GM12874 (cell line): ENCODE measurements at regions not wholly inside any gene's neighbourhood (a gene's known extent, or its start where the extent isn't known, plus 50 kb on each side); places are given as distances from the start of the nearest gene placed in this dataset.

Source experiments
- TF ChIP-seq, protein P1 (sequence below): IDR thresholded peaks from 2 replicates; pipeline ENCODE4 v1.5.1; 2011; ENCODE audit warnings: low read depth, mild to moderate bottlenecking, control low read depth, low read length, moderate library complexity; ENCODE audit not compliant: insufficient read depth

DNA sequence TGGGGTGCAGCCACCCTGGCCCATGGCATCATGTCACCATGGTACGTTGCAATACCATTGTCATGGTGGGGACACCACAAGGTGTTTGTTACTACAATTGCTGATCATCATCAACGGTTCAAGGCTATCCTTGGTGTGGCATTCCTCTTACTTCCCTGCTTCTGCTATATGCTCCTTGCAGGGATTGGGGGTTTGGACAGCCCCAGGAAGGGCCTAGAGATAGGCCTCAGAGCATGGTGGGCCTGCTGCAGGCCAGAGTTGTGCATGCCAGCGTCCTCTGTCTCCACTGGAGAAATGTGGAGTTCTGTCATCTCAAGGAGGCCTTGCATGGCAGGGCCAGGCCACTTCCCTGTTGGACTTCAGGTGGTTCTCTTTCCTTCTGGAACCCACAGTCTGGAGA, 234.6 kb upstream of the MKI67 start:
- TF ChIP-seq, protein P1, sequence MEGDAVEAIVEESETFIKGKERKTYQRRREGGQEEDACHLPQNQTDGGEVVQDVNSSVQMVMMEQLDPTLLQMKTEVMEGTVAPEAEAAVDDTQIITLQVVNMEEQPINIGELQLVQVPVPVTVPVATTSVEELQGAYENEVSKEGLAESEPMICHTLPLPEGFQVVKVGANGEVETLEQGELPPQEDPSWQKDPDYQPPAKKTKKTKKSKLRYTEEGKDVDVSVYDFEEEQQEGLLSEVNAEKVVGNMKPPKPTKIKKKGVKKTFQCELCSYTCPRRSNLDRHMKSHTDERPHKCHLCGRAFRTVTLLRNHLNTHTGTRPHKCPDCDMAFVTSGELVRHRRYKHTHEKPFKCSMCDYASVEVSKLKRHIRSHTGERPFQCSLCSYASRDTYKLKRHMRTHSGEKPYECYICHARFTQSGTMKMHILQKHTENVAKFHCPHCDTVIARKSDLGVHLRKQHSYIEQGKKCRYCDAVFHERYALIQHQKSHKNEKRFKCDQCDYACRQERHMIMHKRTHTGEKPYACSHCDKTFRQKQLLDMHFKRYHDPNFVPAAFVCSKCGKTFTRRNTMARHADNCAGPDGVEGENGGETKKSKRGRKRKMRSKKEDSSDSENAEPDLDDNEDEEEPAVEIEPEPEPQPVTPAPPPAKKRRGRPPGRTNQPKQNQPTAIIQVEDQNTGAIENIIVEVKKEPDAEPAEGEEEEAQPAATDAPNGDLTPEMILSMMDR: no peak

- TF ChIP-seq, protein P1: no peak
These were observed 235.3 kb upstream of the MKI67 start for GRCh38 chr10:128361487-128361886.

GRCh38 chr10:128362514-128362913, 236.3 kb upstream of the MKI67 start:
- TF ChIP-seq, protein P1: no peak

GRCh38 chr10:128364631-128365030, 238.4 kb upstream of the MKI67 start:
- TF ChIP-seq, protein P1: no peak

DNA sequence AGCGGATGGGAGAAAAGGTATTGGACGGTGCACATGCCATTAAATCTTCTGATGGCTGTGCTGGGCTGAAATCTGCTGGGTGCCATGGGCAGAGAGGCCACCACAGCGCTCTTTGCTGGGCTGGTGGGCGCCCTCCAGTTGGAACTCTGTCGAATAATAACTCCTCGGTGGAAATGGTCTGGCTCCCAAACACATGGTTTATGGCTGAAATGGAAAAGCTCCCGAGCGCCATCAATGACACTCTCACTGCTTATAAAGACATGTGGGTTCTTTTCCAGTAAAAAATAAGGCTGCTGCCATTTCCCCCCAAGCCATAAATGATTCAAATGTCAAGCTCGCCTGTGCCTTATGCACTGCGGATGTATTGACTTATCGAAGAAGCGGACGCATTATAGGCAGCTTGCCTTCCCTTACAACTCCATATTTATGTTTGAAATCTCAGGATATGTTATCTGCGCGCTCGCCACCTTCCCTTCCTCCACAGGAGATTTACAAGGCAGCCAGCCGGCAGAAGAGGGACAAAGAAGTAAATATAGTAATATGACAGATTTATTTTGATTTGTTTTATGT, 239.0 kb upstream of the MKI67 start:
- TF ChIP-seq, protein P1: no peak

- TF ChIP-seq, protein P1: no peak
These were observed 241.6 kb upstream of the MKI67 start for GRCh38 chr10:128367807-128368206.

- TF ChIP-seq, protein P1: no peak
These were observed 243.0 kb upstream of the MKI67 start for GRCh38 chr10:128369101-128369650.
